PC-3 (cell line): ENCODE measurements at regions not wholly inside any gene's neighbourhood (a gene's known extent, or its start where the extent isn't known, plus 50 kb on each side); places are given as distances from the start of the nearest gene placed in this dataset.

Experiments
- ATAC-seq: fragments of 200-7000 bp; cut with Tn5 transposase; 2 replicates; pipeline ENCODE4 v1.9.1; 2020; ENCODE audit warnings: mild to moderate bottlenecking, moderate library complexity
- BruUV-seq: library from RNA; stranded (reverse); fragments of 400-500 nt; replicated peaks from 2 replicates; lab custom pipeline; 2021; lab: Mats Ljungman, UMichigan
- CTCF ChIA-PET: fragments of 300-600 bp; sonication (Branson Sonifier 250); formaldehyde crosslinking; loops from one replicate; lab custom pipeline; 2022; ENCODE audit warnings: antibody characterized with exemption; lab: Charles Lee
- POLR2A ChIA-PET: fragments of 300-600 bp; sonication (Branson Sonifier 250); formaldehyde crosslinking; loops from one replicate; lab custom pipeline; 2022; ENCODE audit warnings: antibody characterized with exemption; ENCODE audit not compliant: unreplicated experiment; lab: Charles Lee
- DNase-seq: peaks from one replicate; pipeline ENCODE4 v3.0.0-alpha.2; 2015
- H2AFZ ChIP-seq: fragments of 300-600 bp; sonication (generic); 2 replicates; pipeline ENCODE4 v1.6.0; 2016; ENCODE audit warnings: antibody characterized with exemption, low read length
- H3F3A ChIP-seq: fragments of 300-600 bp; sonication (generic); one replicate; pipeline ENCODE4 v1.6.0; 2017; ENCODE audit warnings: antibody characterized with exemption, low read length, control low read depth, mild to moderate bottlenecking; ENCODE audit not compliant: unreplicated experiment
- H3K27ac ChIP-seq: fragments of 300-600 bp; sonication (generic); 2 replicates; pipeline ENCODE4 v1.5.1; 2016; ENCODE audit warnings: mild to moderate bottlenecking, low read length
- H3K27me3 ChIP-seq: fragments of 300-600 bp; sonication (generic); 2 replicates; pipeline ENCODE4 v1.6.1; 2016; ENCODE audit warnings: low read length, mixed read lengths
- H3K36me3 ChIP-seq: fragments of 300-600 bp; sonication (generic); 2 replicates; pipeline ENCODE4 v1.6.1; 2016; ENCODE audit warnings: low read depth, mixed run types, low read length, mixed read lengths
- H3K4me1 ChIP-seq: fragments of 300-600 bp; sonication (generic); 2 replicates; pipeline ENCODE4 v1.5.1; 2016; ENCODE audit warnings: low read length; ENCODE audit not compliant: insufficient read depth
- H3K4me2 ChIP-seq: fragments of 300-600 bp; sonication (generic); 2 replicates; pipeline ENCODE4 v1.6.0; 2016; ENCODE audit warnings: low read length
- H3K4me3 ChIP-seq: fragments of 300-600 bp; sonication (generic); 2 replicates; pipeline ENCODE4 v1.5.1; 2016; ENCODE audit warnings: mild to moderate bottlenecking, low read length, mixed read lengths
- H3K79me2 ChIP-seq: fragments of 300-600 bp; sonication (generic); 2 replicates; pipeline ENCODE4 v1.6.1; 2017; ENCODE audit warnings: low read length, mixed read lengths
- H3K9ac ChIP-seq: fragments of 300-600 bp; sonication (generic); 2 replicates; pipeline ENCODE4 v1.6.0; 2016; ENCODE audit warnings: mild to moderate bottlenecking, low read length
- H3K9me2 ChIP-seq: fragments of 300-600 bp; sonication (generic); replicated peaks from 2 replicates; pipeline ENCODE4 v1.6.1; 2016; ENCODE audit warnings: mixed run types, low read length, mixed read lengths
- H3K9me3 ChIP-seq: fragments of 300-600 bp; sonication (generic); 2 replicates; pipeline ENCODE4 v1.6.1; 2016; ENCODE audit warnings: low read length, mixed read lengths
- H4K20me1 ChIP-seq: fragments of 300-600 bp; sonication (generic); 2 replicates; pipeline ENCODE4 v1.6.1; 2016; ENCODE audit warnings: low read length, mixed read lengths
- EZH2phosphoT487 ChIP-seq: fragments of 300-600 bp; sonication (generic); IDR thresholded peaks from 2 replicates; pipeline ENCODE4 v1.6.1; 2018; ENCODE audit warnings: mild to moderate bottlenecking, antibody characterized with exemption, low read length, borderline replicate concordance
- intact Hi-C: fragments of 100-400 bp; cut with micrococcal nuclease; formaldehyde crosslinking; loops from 2 replicates; pipeline ENCODE4 v1.9.0; 2023
- TF ChIP-seq, protein P1 (sequence below): fragments of 300-600 bp; sonication (generic); conservative IDR thresholded peaks from 2 replicates; pipeline ENCODE4 v1.5.1; 2017; ENCODE audit warnings: antibody characterized with exemption, low read depth, mild to moderate bottlenecking, low read length

- Histone ChIP-seq H4K20me1 (no peaks in the 10 kb centered on the region), H3K9me3 (no peaks in the 10 kb centered on the region), H3K4me3 (no peak overlapping the region), H3F3A (no peaks in the 10 kb centered on the region), H3K27me3 (no peaks in the 10 kb centered on the region), H3K4me2 (no peak overlapping the region), H3K27ac (no peak overlapping the region), H2AFZ (no peak overlapping the region), H3K79me2 (no peaks in the 10 kb centered on the region), H3K9me2 (no peaks in the 10 kb centered on the region; the same call in 1 of the 2 replicates), H3K36me3 (no peaks in the 10 kb centered on the region), H3K9ac (no peak overlapping the region), H3K4me1 (no peaks in the 10 kb centered on the region)
- POLR2A ChIA-PET, result no interaction called here
- intact Hi-C loops, result no loop called here
- CTCF ChIA-PET, result no interaction called here
- ATAC-seq (no peak), DNase-seq (no peak)
- BruUV-seq, result no TSS peak
- TF ChIP-seq, protein P1, sequence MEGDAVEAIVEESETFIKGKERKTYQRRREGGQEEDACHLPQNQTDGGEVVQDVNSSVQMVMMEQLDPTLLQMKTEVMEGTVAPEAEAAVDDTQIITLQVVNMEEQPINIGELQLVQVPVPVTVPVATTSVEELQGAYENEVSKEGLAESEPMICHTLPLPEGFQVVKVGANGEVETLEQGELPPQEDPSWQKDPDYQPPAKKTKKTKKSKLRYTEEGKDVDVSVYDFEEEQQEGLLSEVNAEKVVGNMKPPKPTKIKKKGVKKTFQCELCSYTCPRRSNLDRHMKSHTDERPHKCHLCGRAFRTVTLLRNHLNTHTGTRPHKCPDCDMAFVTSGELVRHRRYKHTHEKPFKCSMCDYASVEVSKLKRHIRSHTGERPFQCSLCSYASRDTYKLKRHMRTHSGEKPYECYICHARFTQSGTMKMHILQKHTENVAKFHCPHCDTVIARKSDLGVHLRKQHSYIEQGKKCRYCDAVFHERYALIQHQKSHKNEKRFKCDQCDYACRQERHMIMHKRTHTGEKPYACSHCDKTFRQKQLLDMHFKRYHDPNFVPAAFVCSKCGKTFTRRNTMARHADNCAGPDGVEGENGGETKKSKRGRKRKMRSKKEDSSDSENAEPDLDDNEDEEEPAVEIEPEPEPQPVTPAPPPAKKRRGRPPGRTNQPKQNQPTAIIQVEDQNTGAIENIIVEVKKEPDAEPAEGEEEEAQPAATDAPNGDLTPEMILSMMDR, result no peak
Measured at GRCh38 chr12:105831372-105831771, 307.4 kb downstream of the NUAK1 start.

DNA sequence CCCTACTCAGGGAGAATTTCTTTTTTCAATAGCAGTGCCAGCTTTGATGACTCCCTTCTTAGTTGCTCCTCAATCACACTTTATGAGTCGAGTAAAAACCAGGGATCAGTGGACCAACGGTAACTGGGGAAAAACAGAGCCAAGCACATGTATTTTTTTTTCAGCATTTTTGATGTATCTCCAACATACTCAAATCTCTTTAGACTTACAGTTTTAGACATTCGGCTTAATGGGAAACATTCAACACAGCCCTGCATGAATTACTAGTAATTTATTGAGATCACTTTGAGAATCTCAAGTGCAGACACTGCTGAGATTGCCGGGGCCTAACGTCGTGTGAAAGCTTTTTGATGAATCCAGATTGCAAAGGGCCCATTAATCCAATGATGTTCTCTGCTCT is 306.7 kb downstream of the NUAK1 start:
- H4K20me1 ChIP-seq, result no peaks in the 10 kb centered on the region
- intact Hi-C loops, result no loop called here
- H3K4me3 ChIP-seq, result no peak overlapping the region
- no peak overlapping the region for H2AFZ ChIP-seq
- no peaks in the 10 kb centered on the region; the same call in 1 of the 2 replicates for H3K9me2 ChIP-seq
- no peak overlapping the region for H3K27ac ChIP-seq
- ChIA-PET POLR2A (no interaction called here), CTCF (no interaction called here)
- DNase-seq (no peak), ATAC-seq (no peak)
- H3F3A ChIP-seq, result no peaks in the 10 kb centered on the region
- TF ChIP-seq EZH2phosphoT487, result no peak
- no peaks in the 10 kb centered on the region for H3K27me3 ChIP-seq
- H3K4me1 ChIP-seq, result no peaks in the 10 kb centered on the region
- no peaks in the 10 kb centered on the region for H3K36me3 ChIP-seq
- H3K4me2 ChIP-seq, result no peak overlapping the region
- H3K9ac ChIP-seq, result no peak overlapping the region
- no TSS peak for BruUV-seq
- H3K79me2 ChIP-seq, result no peaks in the 10 kb centered on the region
- no peaks in the 10 kb centered on the region for H3K9me3 ChIP-seq

GRCh38 chr12:105832806-105833205 is 305.9 kb downstream of the NUAK1 start:
- H3K79me2 ChIP-seq, result no peaks in the 10 kb centered on the region
- intact Hi-C loops, result no loop called here
- no peaks in the 10 kb centered on the region for H3K4me1 ChIP-seq
- no peaks in the 10 kb centered on the region for H3K36me3 ChIP-seq
- H3K27me3 ChIP-seq, result no peaks in the 10 kb centered on the region
- no peak for ATAC-seq
- H3F3A ChIP-seq, result no peaks in the 10 kb centered on the region
- ChIA-PET CTCF (no interaction called here), POLR2A (no interaction called here)
- no TSS peak for BruUV-seq
- no peaks in the 10 kb centered on the region for H3K9me3 ChIP-seq
- H4K20me1 ChIP-seq, result no peaks in the 10 kb centered on the region
- H3K27ac ChIP-seq, result no peak overlapping the region
- no peak overlapping the region for H3K9ac ChIP-seq
- TF ChIP-seq, protein P1, result no peak
- no peaks in the 10 kb centered on the region; the same call in 1 of the 2 replicates for H3K9me2 ChIP-seq
- DNase-seq, result no peak
- no peak overlapping the region for H2AFZ ChIP-seq
- H3K4me2 ChIP-seq, result no peak overlapping the region
- H3K4me3 ChIP-seq, result no peak overlapping the region
